ENCODE measurements at regions not wholly inside any gene's neighbourhood (a gene's known extent, or its start where the extent isn't known, plus 50 kb on each side); places are given as distances from the start of the nearest gene placed in this dataset.

- Histone ChIP-seq H3K4me2 (no peak overlapping the region), H3K4me3 (IDR thresholded peaks at IDR 0.05; ENCODE audit: insufficient read depth, low read depth, low read length) (no peak overlapping the region), H2AFZ (ENCODE audit: low read depth) (no peak overlapping the region), H3K79me2 (ENCODE audit: insufficient read depth, low read depth) (no peaks in the 10 kb centered on the region), H3K27me3 (ENCODE audit: insufficient read depth, low read depth) (no peaks in the 10 kb centered on the region), H3K27ac (no peak overlapping the region), H4K20me1 (ENCODE audit: insufficient read depth) (no peaks in the 10 kb centered on the region), H3K9ac (no peak overlapping the region), H3K4me1 (ENCODE audit: low read depth, poor library complexity, severe bottlenecking) (no peaks in the 10 kb centered on the region), H3K36me3 (ENCODE audit: insufficient read depth) (no peaks in the 10 kb centered on the region)
- TF ChIP-seq, protein P1, sequence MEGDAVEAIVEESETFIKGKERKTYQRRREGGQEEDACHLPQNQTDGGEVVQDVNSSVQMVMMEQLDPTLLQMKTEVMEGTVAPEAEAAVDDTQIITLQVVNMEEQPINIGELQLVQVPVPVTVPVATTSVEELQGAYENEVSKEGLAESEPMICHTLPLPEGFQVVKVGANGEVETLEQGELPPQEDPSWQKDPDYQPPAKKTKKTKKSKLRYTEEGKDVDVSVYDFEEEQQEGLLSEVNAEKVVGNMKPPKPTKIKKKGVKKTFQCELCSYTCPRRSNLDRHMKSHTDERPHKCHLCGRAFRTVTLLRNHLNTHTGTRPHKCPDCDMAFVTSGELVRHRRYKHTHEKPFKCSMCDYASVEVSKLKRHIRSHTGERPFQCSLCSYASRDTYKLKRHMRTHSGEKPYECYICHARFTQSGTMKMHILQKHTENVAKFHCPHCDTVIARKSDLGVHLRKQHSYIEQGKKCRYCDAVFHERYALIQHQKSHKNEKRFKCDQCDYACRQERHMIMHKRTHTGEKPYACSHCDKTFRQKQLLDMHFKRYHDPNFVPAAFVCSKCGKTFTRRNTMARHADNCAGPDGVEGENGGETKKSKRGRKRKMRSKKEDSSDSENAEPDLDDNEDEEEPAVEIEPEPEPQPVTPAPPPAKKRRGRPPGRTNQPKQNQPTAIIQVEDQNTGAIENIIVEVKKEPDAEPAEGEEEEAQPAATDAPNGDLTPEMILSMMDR (conservative IDR thresholded peaks at IDR 0.05; ENCODE audit: low read depth, low read length), result no peak
Measured at GRCh38 chr7:24494832-24495231, 78.4 kb upstream of the PALS2 start.

DNA sequence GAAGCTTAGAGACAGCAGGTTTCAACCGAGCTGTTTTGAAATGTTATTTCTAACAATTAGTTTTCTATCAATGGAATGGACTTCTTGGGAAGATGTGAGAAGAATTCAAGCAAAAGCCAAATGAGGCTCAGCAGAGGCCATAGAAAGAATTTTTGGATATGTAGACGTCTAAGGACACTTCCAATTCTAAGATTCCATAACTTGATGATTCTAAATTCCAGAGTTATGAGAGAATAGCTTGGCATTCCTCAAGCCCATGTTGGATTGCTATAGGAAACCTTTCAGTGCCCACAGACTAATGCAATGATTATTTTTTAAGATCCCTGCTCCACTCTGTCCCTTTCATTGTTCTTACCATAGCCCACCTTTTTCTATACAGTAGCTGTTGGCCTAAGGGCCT is 77.2 kb upstream of the PALS2 start:
- H2AFZ ChIP-seq (ENCODE audit: low read depth), result no peak overlapping the region
- TF ChIP-seq, protein P1 (conservative IDR thresholded peaks at IDR 0.05; ENCODE audit: low read depth, low read length), result no peak
- H3K27ac ChIP-seq, result no peak overlapping the region
- no peaks in the 10 kb centered on the region for H3K27me3 ChIP-seq (ENCODE audit: insufficient read depth, low read depth)
- no peak overlapping the region for H3K9ac ChIP-seq
- no peaks in the 10 kb centered on the region for H4K20me1 ChIP-seq (ENCODE audit: insufficient read depth)
- H3K4me3 ChIP-seq (IDR thresholded peaks at IDR 0.05; ENCODE audit: insufficient read depth, low read depth, low read length), result no peak overlapping the region
- no peaks in the 10 kb centered on the region for H3K36me3 ChIP-seq (ENCODE audit: insufficient read depth)
- no peaks in the 10 kb centered on the region for H3K79me2 ChIP-seq (ENCODE audit: insufficient read depth, low read depth)
- H3K4me2 ChIP-seq, result no peak overlapping the region
- no peaks in the 10 kb centered on the region for H3K4me1 ChIP-seq (ENCODE audit: low read depth, poor library complexity, severe bottlenecking)

DNA sequence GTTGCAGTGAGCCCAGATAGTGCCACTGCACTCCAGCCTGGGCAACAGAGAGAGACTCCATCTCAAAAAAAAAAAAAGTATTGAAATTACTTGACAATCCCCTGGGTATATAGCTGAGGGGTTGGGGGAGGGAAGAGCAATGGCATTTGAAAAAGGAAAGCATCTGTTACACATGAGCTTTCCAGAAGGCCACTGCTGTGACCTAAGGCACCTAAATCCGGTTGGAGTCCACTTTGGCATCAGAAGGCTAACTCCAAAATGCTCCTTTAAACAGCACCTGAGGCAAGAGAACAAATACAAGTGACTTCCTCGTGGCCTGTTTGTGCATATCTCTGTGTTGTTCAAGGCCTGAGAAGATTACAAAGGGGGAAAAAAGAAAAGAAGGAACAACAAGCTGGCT is 74.8 kb upstream of the PALS2 start:
- Histone ChIP-seq H3K9ac (no peak overlapping the region), H3K27ac (no peak overlapping the region), H4K20me1 (ENCODE audit: insufficient read depth) (no peaks in the 10 kb centered on the region), H3K27me3 (ENCODE audit: insufficient read depth, low read depth) (no peaks in the 10 kb centered on the region), H3K4me2 (no peak overlapping the region), H3K4me3 (IDR thresholded peaks at IDR 0.05; ENCODE audit: insufficient read depth, low read depth, low read length) (no peak overlapping the region), H3K36me3 (ENCODE audit: insufficient read depth) (no peaks in the 10 kb centered on the region), H3K4me1 (ENCODE audit: low read depth, poor library complexity, severe bottlenecking) (no peaks in the 10 kb centered on the region), H2AFZ (ENCODE audit: low read depth) (no peak overlapping the region), H3K79me2 (ENCODE audit: insufficient read depth, low read depth) (no peaks in the 10 kb centered on the region)
- TF ChIP-seq, protein P1 (conservative IDR thresholded peaks at IDR 0.05; ENCODE audit: low read depth, low read length), result no peak

DNA sequence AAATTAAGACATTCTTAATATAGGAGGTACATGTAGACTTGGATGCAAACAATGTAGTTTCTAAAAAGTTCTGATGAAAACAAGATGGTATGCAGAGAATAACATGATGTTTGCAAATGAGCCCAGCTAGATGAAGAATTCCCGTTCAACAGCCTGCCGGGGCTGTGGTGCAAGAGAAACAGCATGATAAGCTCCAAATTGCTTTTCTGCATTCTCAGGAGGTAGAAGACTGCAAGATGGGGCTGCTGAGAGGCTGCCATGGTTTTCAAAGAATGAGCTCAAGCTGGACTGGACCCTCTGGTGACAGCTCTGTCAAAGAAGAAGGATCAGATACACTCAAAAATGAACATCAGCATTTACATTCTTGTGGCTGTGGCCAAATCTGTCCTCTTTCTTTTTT is 73.4 kb upstream of the PALS2 start:
- no peak overlapping the region for H3K9ac ChIP-seq
- H3K27ac ChIP-seq, result no peak overlapping the region
- no peaks in the 10 kb centered on the region for H4K20me1 ChIP-seq (ENCODE audit: insufficient read depth)
- no peak overlapping the region for H3K4me3 ChIP-seq (IDR thresholded peaks at IDR 0.05; ENCODE audit: insufficient read depth, low read depth, low read length)
- TF ChIP-seq, protein P1 (conservative IDR thresholded peaks at IDR 0.05; ENCODE audit: low read depth, low read length), result no peak
- no peak overlapping the region for H2AFZ ChIP-seq (ENCODE audit: low read depth)
- H3K4me1 ChIP-seq (ENCODE audit: low read depth, poor library complexity, severe bottlenecking), result no peaks in the 10 kb centered on the region
- no peaks in the 10 kb centered on the region for H3K36me3 ChIP-seq (ENCODE audit: insufficient read depth)
- no peak overlapping the region for H3K4me2 ChIP-seq
- H3K79me2 ChIP-seq (ENCODE audit: insufficient read depth, low read depth), result no peaks in the 10 kb centered on the region
- H3K27me3 ChIP-seq (ENCODE audit: insufficient read depth, low read depth), result no peaks in the 10 kb centered on the region

DNA sequence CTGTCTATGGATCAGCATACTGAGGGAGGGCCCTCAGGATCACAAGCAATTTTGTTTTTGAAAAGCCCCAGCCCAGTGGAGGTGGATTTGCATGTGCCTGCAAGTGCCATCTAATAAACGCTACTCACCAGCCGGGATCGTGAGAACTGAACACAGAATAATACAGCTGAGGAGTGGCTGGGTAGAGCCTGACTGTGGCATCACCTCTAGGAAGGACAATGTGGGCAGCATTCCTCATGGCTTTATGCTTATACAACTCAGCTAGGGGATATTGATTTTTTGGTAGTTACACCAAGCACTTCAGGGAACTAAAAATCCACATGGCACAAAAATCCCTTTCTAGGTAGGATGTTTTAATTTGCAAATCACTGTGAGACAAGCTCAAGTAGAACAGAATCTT is 72.7 kb upstream of the PALS2 start:
- no peaks in the 10 kb centered on the region for H3K36me3 ChIP-seq (ENCODE audit: insufficient read depth)
- no peak overlapping the region for H3K9ac ChIP-seq
- H2AFZ ChIP-seq (ENCODE audit: low read depth), result no peak overlapping the region
- H3K27ac ChIP-seq, result no peak overlapping the region
- no peaks in the 10 kb centered on the region for H3K27me3 ChIP-seq (ENCODE audit: insufficient read depth, low read depth)
- no peak overlapping the region for H3K4me3 ChIP-seq (IDR thresholded peaks at IDR 0.05; ENCODE audit: insufficient read depth, low read depth, low read length)
- no peaks in the 10 kb centered on the region for H3K79me2 ChIP-seq (ENCODE audit: insufficient read depth, low read depth)
- no peaks in the 10 kb centered on the region for H4K20me1 ChIP-seq (ENCODE audit: insufficient read depth)
- no peak overlapping the region for H3K4me2 ChIP-seq
- TF ChIP-seq, protein P1 (conservative IDR thresholded peaks at IDR 0.05; ENCODE audit: low read depth, low read length), result no peak
- H3K4me1 ChIP-seq (ENCODE audit: low read depth, poor library complexity, severe bottlenecking), result no peaks in the 10 kb centered on the region

Measured in KMS-11 (cell line).